GM23338 (cell line): ENCODE measurements at regions not wholly inside any gene's neighbourhood (a gene's known extent, or its start where the extent isn't known, plus 50 kb on each side); places are given as distances from the start of the nearest gene placed in this dataset.

Source experiments
- ATAC-seq: fragments of 200-7000 bp; cut with Tn5 transposase; 3 replicates; pipeline ENCODE4 v1.9.1; 2020
- DNase-seq: peaks from one replicate; pipeline ENCODE4 v3.0.0-alpha.2; 2015; ENCODE audit warnings: low spot score
- H2AFZ ChIP-seq: fragments of 200-600 bp; sonication (generic); 2 replicates; pipeline ENCODE4 v1.8.0; 2016; ENCODE audit warnings: antibody characterized with exemption, mild to moderate bottlenecking, moderate library complexity
- H3F3A ChIP-seq: fragments of 200-600 bp; sonication (generic); replicated peaks from 2 replicates; pipeline ENCODE4 v1.8.0; 2017; ENCODE audit warnings: antibody characterized with exemption, mixed run types, low read depth
- H3K27ac ChIP-seq: fragments of 200-600 bp; sonication (generic); 2 replicates; pipeline ENCODE4 v1.6.1; 2016; ENCODE audit warnings: low read depth
- H3K27me3 ChIP-seq: fragments of 200-600 bp; sonication (generic); 2 replicates; pipeline ENCODE4 v1.8.0; 2016; ENCODE audit warnings: mild to moderate bottlenecking, mixed run types, moderate library complexity; ENCODE audit not compliant: insufficient read depth
- H3K36me3 ChIP-seq: fragments of 200-600 bp; sonication (generic); 2 replicates; pipeline ENCODE4 v1.8.0; 2016; ENCODE audit warnings: mild to moderate bottlenecking; ENCODE audit not compliant: insufficient read depth
- H3K4me1 ChIP-seq: fragments of 200-600 bp; sonication (generic); 2 replicates; pipeline ENCODE4 v1.8.0; 2016; ENCODE audit warnings: mild to moderate bottlenecking, moderate library complexity; ENCODE audit not compliant: insufficient read depth
- H3K4me2 ChIP-seq: fragments of 200-600 bp; sonication (generic); 2 replicates; pipeline ENCODE4 v1.7.1; 2017; ENCODE audit warnings: mixed run types
- H3K4me3 ChIP-seq: fragments of 200-600 bp; sonication (generic); 2 replicates; pipeline ENCODE4 v1.6.1; 2016; ENCODE audit warnings: mixed run types
- H3K79me2 ChIP-seq: fragments of 200-600 bp; sonication (generic); replicated peaks from 2 replicates; pipeline ENCODE4 v1.8.0; 2017; ENCODE audit warnings: mild to moderate bottlenecking; ENCODE audit not compliant: insufficient read depth
- H3K9me2 ChIP-seq: fragments of 200-600 bp; sonication (generic); 2 replicates; pipeline ENCODE4 v1.8.0; 2017; ENCODE audit not compliant: insufficient read depth
- H4K20me1 ChIP-seq: fragments of 200-600 bp; sonication (generic); replicated peaks from 2 replicates; pipeline ENCODE4 v1.8.0; 2017; ENCODE audit warnings: mild to moderate bottlenecking; ENCODE audit not compliant: insufficient read depth
- H3K27ac Mint-ChIP-seq: 2 replicates; pipeline ENCODE4 v1.8.0; 2020; ENCODE audit warnings: inconsistent platforms, mild to moderate bottlenecking, moderate library complexity, mixed read lengths
- H3K27me3 Mint-ChIP-seq: 3 replicates; pipeline ENCODE4 v1.8.0; 2022; ENCODE audit warnings: low read depth, mild to moderate bottlenecking, moderate library complexity, mixed read lengths, inconsistent platforms; ENCODE audit not compliant: insufficient read depth, poor library complexity
- H3K36me3 Mint-ChIP-seq: 3 replicates; pipeline ENCODE4 v1.8.0; 2021; ENCODE audit warnings: low read depth, mild to moderate bottlenecking, inconsistent platforms, moderate library complexity, mixed read lengths
- H3K4me1 Mint-ChIP-seq: 3 replicates; pipeline ENCODE4 v1.8.0; 2020; ENCODE audit warnings: mild to moderate bottlenecking, inconsistent platforms, mixed read lengths
- H3K4me3 Mint-ChIP-seq: 3 replicates; pipeline ENCODE4 v1.8.0; 2021; ENCODE audit warnings: moderate library complexity, mild to moderate bottlenecking, inconsistent platforms, mixed read lengths
- H3K9me3 Mint-ChIP-seq: 3 replicates; pipeline ENCODE4 v1.8.0; 2020; ENCODE audit warnings: moderate library complexity, mild to moderate bottlenecking, inconsistent platforms, mixed read lengths
- CREB1 ChIP-seq: fragments of 250-450 bp; sonication (Bioruptor Pico); IDR thresholded peaks from 2 replicates; pipeline ENCODE4 v1.5.0; 2020; ENCODE audit warnings: low read depth, mild to moderate bottlenecking, moderate library complexity
- EZH2 ChIP-seq: fragments of 200-600 bp; sonication (generic); IDR thresholded peaks from one replicate; pipeline ENCODE4 v1.8.0; 2017; ENCODE audit warnings: antibody characterized with exemption, mild to moderate bottlenecking, low read depth; ENCODE audit not compliant: unreplicated experiment
- POLR2AphosphoS5 ChIP-seq: IDR thresholded peaks from 2 replicates; pipeline ENCODE4 v1.6.1; 2016; ENCODE audit warnings: antibody characterized with exemption, low read depth
- STAT1 ChIP-seq: IDR thresholded peaks from one replicate; pipeline ENCODE4 v1.6.1; 2016; ENCODE audit warnings: antibody characterized with exemption; ENCODE audit not compliant: unreplicated experiment
- ZNF114 ChIP-seq: fragments of 250-450 bp; sonication (Bioruptor Pico); IDR thresholded peaks from 2 replicates; pipeline ENCODE4 v1.5.0; 2020; ENCODE audit warnings: mild to moderate bottlenecking, moderate library complexity
- ZNF331 ChIP-seq: fragments of 250-450 bp; sonication (Bioruptor Pico); IDR thresholded peaks from 2 replicates; pipeline ENCODE4 v1.5.0; 2020; ENCODE audit warnings: low read depth, mild to moderate bottlenecking, moderate library complexity
- TF ChIP-seq, protein P1 (sequence below): fragments of 250-450 bp; sonication (Bioruptor Pico); IDR thresholded peaks from 2 replicates; pipeline ENCODE4 v1.5.0; 2020; ENCODE audit warnings: mild to moderate bottlenecking, moderate library complexity
- TF ChIP-seq, protein P2 (sequence below): IDR thresholded peaks from 2 replicates; pipeline ENCODE4 v1.6.1; 2016; ENCODE audit warnings: antibody characterized with exemption

DNA sequence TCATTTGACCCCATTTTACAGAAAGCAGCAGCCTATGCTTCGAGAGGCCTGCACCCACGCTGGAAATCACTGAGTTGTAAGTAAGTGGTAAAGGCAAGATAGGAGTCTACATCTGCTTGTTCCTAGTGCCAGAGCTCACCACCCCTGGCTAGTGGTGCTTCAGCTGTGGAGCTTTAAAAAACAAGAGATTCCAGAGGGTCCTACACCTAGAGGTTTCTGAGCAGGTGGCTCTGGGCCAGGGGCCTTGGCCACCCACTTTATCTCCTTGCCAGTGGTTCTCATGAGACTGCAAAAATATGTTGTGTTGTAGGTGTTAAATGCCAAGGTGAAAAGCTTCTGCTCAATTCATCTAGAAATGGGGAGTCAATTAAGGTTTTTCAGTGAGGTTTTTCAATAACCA, 60.0 kb upstream of the SERTAD2 start (continued):
- TF ChIP-seq, protein P1, sequence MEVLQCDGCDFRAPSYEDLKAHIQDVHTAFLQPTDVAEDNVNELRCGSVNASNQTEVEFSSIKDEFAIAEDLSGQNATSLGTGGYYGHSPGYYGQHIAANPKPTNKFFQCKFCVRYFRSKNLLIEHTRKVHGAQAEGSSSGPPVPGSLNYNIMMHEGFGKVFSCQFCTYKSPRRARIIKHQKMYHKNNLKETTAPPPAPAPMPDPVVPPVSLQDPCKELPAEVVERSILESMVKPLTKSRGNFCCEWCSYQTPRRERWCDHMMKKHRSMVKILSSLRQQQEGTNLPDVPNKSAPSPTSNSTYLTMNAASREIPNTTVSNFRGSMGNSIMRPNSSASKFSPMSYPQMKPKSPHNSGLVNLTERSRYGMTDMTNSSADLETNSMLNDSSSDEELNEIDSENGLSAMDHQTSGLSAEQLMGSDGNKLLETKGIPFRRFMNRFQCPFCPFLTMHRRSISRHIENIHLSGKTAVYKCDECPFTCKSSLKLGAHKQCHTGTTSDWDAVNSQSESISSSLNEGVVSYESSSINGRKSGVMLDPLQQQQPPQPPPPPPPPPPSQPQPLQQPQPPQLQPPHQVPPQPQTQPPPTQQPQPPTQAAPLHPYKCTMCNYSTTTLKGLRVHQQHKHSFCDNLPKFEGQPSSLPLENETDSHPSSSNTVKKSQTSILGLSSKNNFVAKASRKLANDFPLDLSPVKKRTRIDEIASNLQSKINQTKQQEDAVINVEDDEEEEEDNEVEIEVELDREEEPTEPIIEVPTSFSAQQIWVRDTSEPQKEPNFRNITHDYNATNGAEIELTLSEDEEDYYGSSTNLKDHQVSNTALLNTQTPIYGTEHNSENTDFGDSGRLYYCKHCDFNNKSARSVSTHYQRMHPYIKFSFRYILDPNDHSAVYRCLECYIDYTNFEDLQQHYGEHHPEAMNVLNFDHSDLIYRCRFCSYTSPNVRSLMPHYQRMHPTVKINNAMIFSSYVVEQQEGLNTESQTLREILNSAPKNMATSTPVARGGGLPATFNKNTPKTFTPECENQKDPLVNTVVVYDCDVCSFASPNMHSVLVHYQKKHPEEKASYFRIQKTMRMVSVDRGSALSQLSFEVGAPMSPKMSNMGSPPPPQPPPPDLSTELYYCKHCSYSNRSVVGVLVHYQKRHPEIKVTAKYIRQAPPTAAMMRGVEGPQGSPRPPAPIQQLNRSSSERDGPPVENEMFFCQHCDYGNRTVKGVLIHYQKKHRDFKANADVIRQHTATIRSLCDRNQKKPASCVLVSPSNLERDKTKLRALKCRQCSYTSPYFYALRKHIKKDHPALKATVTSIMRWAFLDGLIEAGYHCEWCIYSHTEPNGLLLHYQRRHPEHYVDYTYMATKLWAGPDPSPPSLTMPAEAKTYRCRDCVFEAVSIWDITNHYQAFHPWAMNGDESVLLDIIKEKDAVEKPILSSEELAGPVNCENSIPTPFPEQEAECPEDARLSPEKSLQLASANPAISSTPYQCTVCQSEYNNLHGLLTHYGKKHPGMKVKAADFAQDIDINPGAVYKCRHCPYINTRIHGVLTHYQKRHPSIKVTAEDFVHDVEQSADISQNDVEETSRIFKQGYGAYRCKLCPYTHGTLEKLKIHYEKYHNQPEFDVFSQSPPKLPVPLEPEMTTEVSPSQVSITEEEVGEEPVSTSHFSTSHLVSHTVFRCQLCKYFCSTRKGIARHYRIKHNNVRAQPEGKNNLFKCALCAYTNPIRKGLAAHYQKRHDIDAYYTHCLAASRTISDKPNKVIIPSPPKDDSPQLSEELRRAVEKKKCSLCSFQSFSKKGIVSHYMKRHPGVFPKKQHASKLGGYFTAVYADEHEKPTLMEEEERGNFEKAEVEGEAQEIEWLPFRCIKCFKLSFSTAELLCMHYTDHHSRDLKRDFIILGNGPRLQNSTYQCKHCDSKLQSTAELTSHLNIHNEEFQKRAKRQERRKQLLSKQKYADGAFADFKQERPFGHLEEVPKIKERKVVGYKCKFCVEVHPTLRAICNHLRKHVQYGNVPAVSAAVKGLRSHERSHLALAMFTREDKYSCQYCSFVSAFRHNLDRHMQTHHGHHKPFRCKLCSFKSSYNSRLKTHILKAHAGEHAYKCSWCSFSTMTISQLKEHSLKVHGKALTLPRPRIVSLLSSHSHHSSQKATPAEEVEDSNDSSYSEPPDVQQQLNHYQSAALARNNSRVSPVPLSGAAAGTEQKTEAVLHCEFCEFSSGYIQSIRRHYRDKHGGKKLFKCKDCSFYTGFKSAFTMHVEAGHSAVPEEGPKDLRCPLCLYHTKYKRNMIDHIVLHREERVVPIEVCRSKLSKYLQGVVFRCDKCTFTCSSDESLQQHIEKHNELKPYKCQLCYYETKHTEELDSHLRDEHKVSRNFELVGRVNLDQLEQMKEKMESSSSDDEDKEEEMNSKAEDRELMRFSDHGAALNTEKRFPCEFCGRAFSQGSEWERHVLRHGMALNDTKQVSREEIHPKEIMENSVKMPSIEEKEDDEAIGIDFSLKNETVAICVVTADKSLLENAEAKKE = no peak
- no peak for TF ChIP-seq POLR2AphosphoS5

DNA sequence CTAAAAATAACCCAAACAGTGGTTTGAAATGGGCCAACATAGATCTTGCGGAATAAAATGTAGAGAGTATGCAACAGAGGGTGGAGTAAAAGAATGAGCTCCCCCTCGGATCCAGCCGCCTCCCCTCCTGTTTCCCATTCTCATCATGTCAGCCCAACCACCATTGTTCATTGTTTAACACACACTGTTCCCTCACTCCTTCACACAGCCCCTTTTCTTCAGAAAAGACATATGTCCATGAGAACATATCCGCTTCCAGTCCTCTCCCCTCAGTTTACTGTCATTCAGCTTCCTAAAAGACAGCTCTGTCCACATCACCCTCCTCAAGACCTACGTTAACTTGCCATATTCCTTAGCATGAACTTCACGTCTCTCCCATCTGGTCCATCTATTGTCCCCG, 62.9 kb upstream of the SERTAD2 start:
- Histone ChIP-seq H2AFZ (no peak overlapping the region), H3K4me1 (peaks cover 5% of the 10 kb centered on the region; the same call in 1 of the 2 replicates), H3K27ac (no peak overlapping the region), H4K20me1 (no peaks in the 10 kb centered on the region), H3F3A (no peaks in the 10 kb centered on the region), H3K36me3 (no peaks in the 10 kb centered on the region), H3K79me2 (no peaks in the 10 kb centered on the region), H3K27me3 (no peaks in the 10 kb centered on the region), H3K4me3 (no peak overlapping the region), H3K9me2 (no peaks in the 10 kb centered on the region), H3K4me2 (no peak overlapping the region)
- no peak overlapping the region for H3K4me3 Mint-ChIP-seq
- H3K4me1 Mint-ChIP-seq = peaks cover 5% of the 10 kb centered on the region; the same call in 2 of the 3 replicates
- no peaks in the 10 kb centered on the region for H3K27me3 Mint-ChIP-seq
- H3K27ac Mint-ChIP-seq = no peak overlapping the region
- ATAC-seq (peak; percentile 53), DNase-seq (no peak)
- no peaks in the 10 kb centered on the region for H3K9me3 Mint-ChIP-seq
- H3K36me3 Mint-ChIP-seq = no peaks in the 10 kb centered on the region
- TF ChIP-seq ZNF331 (no peak), ZNF114 (no peak), CREB1 (CRISPR knock-in tag) (no peak), STAT1 (no peak), EZH2 (no peak)
- TF ChIP-seq, protein P2, sequence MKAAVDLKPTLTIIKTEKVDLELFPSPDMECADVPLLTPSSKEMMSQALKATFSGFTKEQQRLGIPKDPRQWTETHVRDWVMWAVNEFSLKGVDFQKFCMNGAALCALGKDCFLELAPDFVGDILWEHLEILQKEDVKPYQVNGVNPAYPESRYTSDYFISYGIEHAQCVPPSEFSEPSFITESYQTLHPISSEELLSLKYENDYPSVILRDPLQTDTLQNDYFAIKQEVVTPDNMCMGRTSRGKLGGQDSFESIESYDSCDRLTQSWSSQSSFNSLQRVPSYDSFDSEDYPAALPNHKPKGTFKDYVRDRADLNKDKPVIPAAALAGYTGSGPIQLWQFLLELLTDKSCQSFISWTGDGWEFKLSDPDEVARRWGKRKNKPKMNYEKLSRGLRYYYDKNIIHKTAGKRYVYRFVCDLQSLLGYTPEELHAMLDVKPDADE = no peak
- TF ChIP-seq, protein P1 = no peak
